ENCODE measurements at regions not wholly inside any gene's neighbourhood (a gene's known extent, or its start where the extent isn't known, plus 50 kb on each side); places are given as distances from the start of the nearest gene placed in this dataset.

DNA sequence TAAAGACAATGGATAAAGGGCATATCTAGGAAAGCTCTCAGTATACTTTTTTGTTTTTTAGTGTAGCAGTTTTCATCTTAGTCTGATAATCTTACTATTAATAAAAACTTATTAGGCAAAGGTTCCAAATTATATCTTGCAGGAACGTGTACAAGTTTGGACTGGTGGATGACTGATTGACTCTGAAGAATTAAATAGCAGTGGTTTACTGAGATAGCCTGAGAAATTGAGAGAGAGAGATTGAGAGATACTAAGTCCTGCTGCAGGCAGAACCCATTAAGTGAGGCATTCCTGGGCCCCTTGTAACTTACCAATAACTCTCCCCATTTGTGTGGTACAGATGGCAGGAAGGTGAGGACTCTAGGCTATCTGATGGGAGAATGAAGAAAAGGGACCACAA lies 80.2 kb upstream of the SLC38A2 start:
- Histone ChIP-seq H3K4me1 (ENCODE audit: control insufficient read depth, extremely low read depth, insufficient read depth, low read length) (peaks cover 43% of the 10 kb centered on the region), H3K27me3 (ENCODE audit: control insufficient read depth in 2 of 2, insufficient read depth in 2 of 2, low read length in 2 of 2) (no peaks in the 10 kb centered on the region), H3K4me2 (ENCODE audit: insufficient read depth, low read length) (no peak overlapping the region), H4K20me1 (replicated peaks; ENCODE audit: control insufficient read depth, extremely low read depth, insufficient read depth, low read length) (no peaks in the 10 kb centered on the region), H3K9me1 (replicated peaks; ENCODE audit: control insufficient read depth, extremely low read depth, insufficient read depth, low read length) (no peaks in the 10 kb centered on the region), H3K79me2 (ENCODE audit: control insufficient read depth, insufficient read depth, low read length) (no peaks in the 10 kb centered on the region), H3K36me3 (ENCODE audit: control insufficient read depth in 2 of 2, extremely low read depth in 1 of 2, insufficient read depth in 2 of 2, low read length in 2 of 2) (no peaks in the 10 kb centered on the region), H3K4me3 (replicated peaks in 1 of 3; ENCODE audit: insufficient read depth in 1 of 3, low read depth in 1 of 3, low read length in 3 of 3) (no peak overlapping the region), H3K9ac (replicated peaks; ENCODE audit: extremely low read depth, insufficient read depth, low read length) (no peak overlapping the region), H3K27ac (ENCODE audit: insufficient read depth, low read depth, low read length) (no peak overlapping the region), H2AFZ (ENCODE audit: low read depth, low read length) (no peak overlapping the region), H3K9me3 (replicated peaks; ENCODE audit: control insufficient read depth, insufficient read depth, low read length) (no peaks in the 10 kb centered on the region)
- dilution Hi-C loops (cut with MboI; ENCODE audit: extremely low pct_ligation_motif_present, low sequenced_read_pairs) = no loop called here
- intact Hi-C loops (cut with micrococcal nuclease) = no loop called here
- ChIA-PET CTCF (no interaction called here), POLR2A (no interaction called here)
- TF ChIP-seq POLR2AphosphoS5 (IDR thresholded peaks at IDR 0.05; ENCODE audit: insufficient read depth, low read depth, low read length) (no peak), EZH2 (IDR thresholded peaks at IDR 0.05; ENCODE audit: borderline replicate concordance, low read depth, low read length, severe bottlenecking) (no peak), JUN (IDR thresholded peaks at IDR 0.05; ENCODE audit: borderline replicate concordance, insufficient read depth, insufficient read length, low read depth) (no peak), FOS (IDR thresholded peaks at IDR 0.05; ENCODE audit: borderline replicate concordance, insufficient read depth, low read length) (no peak), GATA2 (IDR thresholded peaks at IDR 0.05; ENCODE audit: insufficient read depth, insufficient read length, low read depth, low read length) (no peak), MYC (IDR thresholded peaks at IDR 0.05; ENCODE audit: low read depth, low read length) (no peak), POLR2A (IDR thresholded peaks at IDR 0.05; ENCODE audit: low read depth, low read length) (no peak)
- TF ChIP-seq, protein P1, sequence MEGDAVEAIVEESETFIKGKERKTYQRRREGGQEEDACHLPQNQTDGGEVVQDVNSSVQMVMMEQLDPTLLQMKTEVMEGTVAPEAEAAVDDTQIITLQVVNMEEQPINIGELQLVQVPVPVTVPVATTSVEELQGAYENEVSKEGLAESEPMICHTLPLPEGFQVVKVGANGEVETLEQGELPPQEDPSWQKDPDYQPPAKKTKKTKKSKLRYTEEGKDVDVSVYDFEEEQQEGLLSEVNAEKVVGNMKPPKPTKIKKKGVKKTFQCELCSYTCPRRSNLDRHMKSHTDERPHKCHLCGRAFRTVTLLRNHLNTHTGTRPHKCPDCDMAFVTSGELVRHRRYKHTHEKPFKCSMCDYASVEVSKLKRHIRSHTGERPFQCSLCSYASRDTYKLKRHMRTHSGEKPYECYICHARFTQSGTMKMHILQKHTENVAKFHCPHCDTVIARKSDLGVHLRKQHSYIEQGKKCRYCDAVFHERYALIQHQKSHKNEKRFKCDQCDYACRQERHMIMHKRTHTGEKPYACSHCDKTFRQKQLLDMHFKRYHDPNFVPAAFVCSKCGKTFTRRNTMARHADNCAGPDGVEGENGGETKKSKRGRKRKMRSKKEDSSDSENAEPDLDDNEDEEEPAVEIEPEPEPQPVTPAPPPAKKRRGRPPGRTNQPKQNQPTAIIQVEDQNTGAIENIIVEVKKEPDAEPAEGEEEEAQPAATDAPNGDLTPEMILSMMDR (IDR thresholded peaks at IDR 0.05; ENCODE audit: extremely low read depth in 1 of 2, insufficient read depth in 1 of 2, low read depth in 1 of 2, low read length in 2 of 2) = no peak
- TF ChIP-seq, protein P2, sequence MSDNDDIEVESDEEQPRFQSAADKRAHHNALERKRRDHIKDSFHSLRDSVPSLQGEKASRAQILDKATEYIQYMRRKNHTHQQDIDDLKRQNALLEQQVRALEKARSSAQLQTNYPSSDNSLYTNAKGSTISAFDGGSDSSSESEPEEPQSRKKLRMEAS (IDR thresholded peaks at IDR 0.05; ENCODE audit: insufficient read depth, insufficient read length) = no peak
- DNase-seq (ENCODE audit: low read depth, low spot score) = no peak
- no peak for FAIRE-seq
- no TSS peak for BruUV-seq (replicated peaks)

All from endothelial cell of umbilical vein (primary cell).